ENCODE measurements at regions not wholly inside any gene's neighbourhood (a gene's known extent, or its start where the extent isn't known, plus 50 kb on each side); places are given as distances from the start of the nearest gene placed in this dataset.

DNA sequence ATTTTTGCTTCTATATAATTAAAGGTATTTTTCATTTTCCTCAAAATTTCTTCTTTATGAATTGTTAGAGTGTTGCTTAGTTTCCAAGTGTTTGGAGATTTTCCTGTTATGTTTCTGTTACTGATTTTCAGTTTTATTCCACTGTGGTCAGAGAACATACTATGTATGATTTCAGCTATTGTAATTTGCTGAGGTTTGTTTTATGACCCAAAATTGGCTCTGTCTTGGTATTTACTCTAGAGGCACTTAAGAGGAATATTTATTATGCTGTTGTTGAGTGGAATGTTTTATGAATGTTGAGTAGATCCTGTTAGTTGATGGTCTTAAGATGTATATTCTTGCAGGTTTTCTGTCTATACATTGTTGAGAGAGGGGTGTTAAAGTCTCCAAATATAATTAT is 263.5 kb downstream of the PABPC4L start:
- no peak for TF ChIP-seq CTCF (IDR thresholded peaks at IDR 0.05; ENCODE audit: low read depth, low read length)
- DNase-seq (ENCODE audit: extremely low read depth, low read depth), result no peak

- DNase-seq (ENCODE audit: extremely low read depth, low read depth), result no peak
- no peak for TF ChIP-seq CTCF (IDR thresholded peaks at IDR 0.05; ENCODE audit: low read depth, low read length)
These were observed 271.9 kb downstream of the PABPC4L start for GRCh38 chr4:133929531-133930239.

DNA sequence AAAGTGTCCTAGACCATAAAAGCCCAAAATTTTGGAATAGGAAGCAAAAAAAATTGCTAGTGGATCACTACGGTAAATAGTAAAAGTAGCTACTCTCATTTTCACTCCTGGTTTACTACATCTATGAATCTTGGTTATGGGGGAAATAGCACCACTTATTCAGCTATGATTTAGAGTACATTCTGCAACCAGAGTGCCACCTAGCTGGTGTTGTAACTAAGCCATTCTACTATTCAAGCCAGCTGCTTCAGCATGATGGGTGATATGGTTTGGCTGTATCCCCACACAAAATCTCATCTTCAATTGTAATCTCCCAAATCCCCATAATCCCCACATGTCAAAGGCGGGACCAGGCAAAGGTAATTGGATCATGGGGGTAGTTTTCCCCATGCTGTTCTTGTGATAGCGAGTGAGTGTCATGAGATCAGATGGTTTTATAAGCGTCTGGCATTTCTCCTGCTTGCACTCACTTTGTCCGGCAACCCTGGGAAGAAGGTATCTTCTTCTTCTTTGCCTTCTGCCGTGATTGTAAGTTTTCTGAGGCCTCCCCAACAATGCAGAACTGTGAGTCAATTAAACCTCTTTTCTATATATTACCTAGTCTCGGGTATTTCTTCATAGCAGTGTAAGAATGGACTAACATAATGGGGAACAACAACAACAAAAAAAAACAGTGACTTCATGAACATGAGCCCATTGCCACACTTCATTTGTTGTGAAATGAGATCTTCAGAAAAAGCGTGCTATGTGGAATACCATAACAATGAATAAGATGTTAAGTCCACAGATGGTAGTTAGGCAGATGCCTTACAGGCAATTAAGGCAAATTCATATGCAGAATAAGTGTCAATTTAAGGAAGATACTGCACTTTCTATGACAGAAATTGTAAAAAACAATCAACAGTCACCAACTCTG is 280.1 kb downstream of the PABPC4L start:
- no peak for DNase-seq (ENCODE audit: extremely low read depth, low read depth)
- peak; percentile 15 for TF ChIP-seq CTCF (IDR thresholded peaks at IDR 0.05; ENCODE audit: low read depth, low read length)

DNA sequence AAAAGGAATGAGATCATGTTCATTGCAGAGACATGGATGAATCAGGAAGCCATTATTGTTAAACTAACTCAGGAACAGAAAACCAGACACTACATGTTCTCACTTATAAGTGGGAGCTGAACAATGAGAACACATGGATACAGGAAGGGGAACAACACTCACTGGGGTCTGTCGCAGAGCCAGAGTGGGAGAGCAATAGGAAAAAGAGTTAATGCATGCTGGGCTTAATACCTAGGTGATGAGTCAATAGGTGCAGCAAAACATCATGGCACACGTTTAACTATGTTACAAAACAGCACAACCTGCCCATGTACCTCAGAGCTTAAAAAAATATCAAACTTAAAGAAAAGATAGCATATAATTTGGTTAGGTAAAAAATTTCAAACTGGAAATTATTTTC is 281.4 kb downstream of the PABPC4L start:
- no peak for DNase-seq (ENCODE audit: extremely low read depth, low read depth)
- TF ChIP-seq CTCF (IDR thresholded peaks at IDR 0.05; ENCODE audit: low read depth, low read length), result no peak

- no peak for TF ChIP-seq CTCF (IDR thresholded peaks at IDR 0.05; ENCODE audit: low read depth, low read length)
- no peak for DNase-seq (ENCODE audit: extremely low read depth, low read depth)
These were observed 291.4 kb downstream of the PABPC4L start for GRCh38 chr4:133910165-133910564.

GRCh38 chr4:133903029-133903428 is 298.6 kb downstream of the PABPC4L start:
- TF ChIP-seq CTCF (IDR thresholded peaks at IDR 0.05; ENCODE audit: low read depth, low read length), result no peak
- no peak for DNase-seq (ENCODE audit: extremely low read depth, low read depth)

DNA sequence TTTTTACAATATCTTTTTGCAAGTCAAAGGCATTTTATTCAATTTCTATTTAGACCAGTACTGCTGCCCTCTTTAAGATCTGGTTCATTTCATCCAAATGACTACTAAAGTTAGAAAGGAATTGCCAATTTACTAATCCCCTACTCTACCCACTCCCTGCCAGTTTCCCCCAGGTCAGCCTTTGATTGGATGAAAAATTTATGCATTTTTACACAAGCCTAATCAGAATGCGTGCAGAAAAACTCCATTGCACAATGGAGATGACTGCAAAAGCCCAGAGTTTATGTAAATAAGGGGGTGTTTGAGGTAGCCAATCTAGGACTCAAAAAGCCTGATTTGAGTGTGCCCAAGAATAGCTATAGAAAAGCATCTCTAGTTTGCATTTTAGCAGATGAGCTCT is 310.6 kb downstream of the PABPC4L start:
- DNase-seq (ENCODE audit: extremely low read depth, low read depth), result no peak
- no peak for TF ChIP-seq CTCF (IDR thresholded peaks at IDR 0.05; ENCODE audit: low read depth, low read length)
